Activated T-cell treated with anti-CD3 and anti-CD28 coated beads, Interleukin-2, amount 50 U/mL, for 1 hour (primary cell): ENCODE measurements at regions not wholly inside any gene's neighbourhood (a gene's known extent, or its start where the extent isn't known, plus 50 kb on each side); places are given as distances from the start of the nearest gene placed in this dataset.
"Not testable (repeated sequence)": the region's sequence is repeated elsewhere in the genome, so short reads cannot be mapped to it uniquely, and the experiment has no call there.

Experiments
- DNase-seq: peaks from one replicate; pipeline ENCODE4 v3.0.0-alpha.2; 2020

GRCh38 chr6:27668442-27669294 lies 195.8 kb upstream of the ZNF184 start:
- DNase-seq, result peak; percentile 44

- DNase-seq, result no peak
Observed at GRCh38 chr6:27667657-27668441, 194.9 kb upstream of the ZNF184 start.

GRCh38 chr6:27667016-27667656 lies 194.2 kb upstream of the ZNF184 start:
- no peak for DNase-seq

GRCh38 chr6:27662769-27663168 lies 189.9 kb upstream of the ZNF184 start:
- DNase-seq, result no peak

GRCh38 chr6:27662212-27662611 lies 189.3 kb upstream of the ZNF184 start:
- not testable (repeated sequence) for DNase-seq

GRCh38 chr6:27653143-27653825 lies 180.4 kb upstream of the ZNF184 start:
- not testable (repeated sequence) for DNase-seq

- no peak for DNase-seq
Observed at GRCh38 chr6:27651371-27651732, 178.4 kb upstream of the ZNF184 start.

GRCh38 chr6:27650620-27651370 lies 177.9 kb upstream of the ZNF184 start:
- no peak for DNase-seq

- no peak for DNase-seq
Observed at GRCh38 chr6:27644528-27644927, 171.6 kb upstream of the ZNF184 start.

- no peak for DNase-seq
Observed at GRCh38 chr6:27642744-27643456, 170.0 kb upstream of the ZNF184 start.

GRCh38 chr6:27635886-27636285 lies 163.0 kb upstream of the ZNF184 start:
- not testable (repeated sequence) for DNase-seq

- DNase-seq, result not testable (repeated sequence)
Observed at GRCh38 chr6:27633221-27633688, 160.3 kb upstream of the ZNF184 start.

GRCh38 chr6:27631609-27631916 lies 158.7 kb upstream of the ZNF184 start:
- DNase-seq, result no peak

GRCh38 chr6:27630727-27631608 lies 158.1 kb upstream of the ZNF184 start:
- DNase-seq, result no peak

GRCh38 chr6:27624694-27625262 lies 151.9 kb upstream of the ZNF184 start:
- no peak for DNase-seq

GRCh38 chr6:27623103-27623502 lies 150.2 kb upstream of the ZNF184 start:
- DNase-seq, result no peak

GRCh38 chr6:27619436-27619835 lies 146.5 kb upstream of the ZNF184 start:
- DNase-seq, result no peak

- no peak for DNase-seq
Observed at GRCh38 chr6:27617700-27618689, 145.1 kb upstream of the ZNF184 start.
